HCT116 (cell line): ENCODE measurements at regions not wholly inside any gene's neighbourhood (a gene's known extent, or its start where the extent isn't known, plus 50 kb on each side); places are given as distances from the start of the nearest gene placed in this dataset.

Source experiments
- ATAC-seq: fragments of 200-7000 bp; cut with Tn5 transposase; 2 replicates; pipeline ENCODE4 v1.9.1; 2020; ENCODE audit warnings: mild to moderate bottlenecking, moderate library complexity
- BruUV-seq: library from RNA; stranded (reverse); fragments of 400-500 nt; replicated peaks from 2 replicates; lab custom pipeline; 2021; lab: Mats Ljungman, UMichigan
- CTCF ChIA-PET: fragments of 300-600 bp; sonication (Branson Sonifier 250); formaldehyde crosslinking; loops from one replicate; lab custom pipeline; 2021; ENCODE audit warnings: antibody characterized with exemption; lab: Charles Lee
- POLR2A ChIA-PET: fragments of 300-600, 350-600 bp; sonication (Branson Sonifier 250); formaldehyde crosslinking; loops from one replicate; lab custom pipeline; 2021; ENCODE audit warnings: antibody characterized with exemption; lab: Charles Lee
- RAD21 ChIA-PET, 2 experiments: fragments of 300-600 bp; sonication (Branson Sonifier 250); formaldehyde crosslinking; loops; one replicate each; lab custom pipeline; 2023; ENCODE audit warnings: low total read pairs in 2 of 2; ENCODE audit not compliant: uncharacterized antibody in 2 of 2, unreplicated experiment in 2 of 2, low non-redundant PET in 1 of 2; lab: Charles Lee
- DNase-seq: peaks from one replicate; pipeline ENCODE4 v3.0.0-alpha.2; 2010; ENCODE audit warnings: low read depth, low spot score
- H2AFZ ChIP-seq: fragments of 200-600 bp; shearing (Covaris generic), sonication (generic); 2 replicates; pipeline ENCODE4 v1.6.1; 2017; ENCODE audit warnings: low read depth, mixed run types, mixed read lengths, antibody characterized with exemption, low read length; ENCODE audit not compliant: poor library complexity, severe bottlenecking
- H3K27ac ChIP-seq: 2 replicates; pipeline ENCODE4 v1.5.1; 2012; ENCODE audit warnings: low read depth, low read length
- H3K27me3 ChIP-seq: fragments of 200-600 bp; sonication (generic); 2 replicates; pipeline ENCODE4 v1.6.1; 2016; ENCODE audit warnings: mixed run types, low read length, mixed read lengths; ENCODE audit not compliant: insufficient read depth
- H3K36me3 ChIP-seq, 2 experiments: fragments of 200-500 bp in 1 of 2; fragments of 200-600 bp in 1 of 2; sonication (Bioruptor generic) in 1 of 2; sonication (generic) in 1 of 2; 2 replicates each; pipeline versions ENCODE4 v1.5.1 to v1.6.1; 2014 to 2016; ENCODE audit warnings: low read length in 2 of 2, inconsistent platforms in 1 of 2, mixed read lengths in 1 of 2, mixed run types in 1 of 2; ENCODE audit not compliant: insufficient read depth in 2 of 2, control insufficient read depth in 1 of 2
- H3K4me1 ChIP-seq, 2 experiments: fragments of 200-600 bp in 1 of 2; sonication (generic) in 1 of 2; 2 replicates each; pipeline versions ENCODE4 v1.5.1 to v1.6.1; 2012 to 2017; ENCODE audit warnings: low read length in 2 of 2, inconsistent platforms in 1 of 2, mild to moderate bottlenecking in 1 of 2, mixed read lengths in 1 of 2, mixed run types in 1 of 2, moderate library complexity in 1 of 2; ENCODE audit not compliant: insufficient read depth in 2 of 2, control insufficient read depth in 1 of 2
- H3K4me2 ChIP-seq: fragments of 200-600 bp; sonication (generic); 2 replicates; pipeline ENCODE4 v1.6.1; 2017; ENCODE audit warnings: mixed run types, low read length, mixed read lengths
- H3K4me3 ChIP-seq, 2 experiments: fragments of 200-600 bp in 1 of 2; sonication (generic) in 1 of 2; replicated peaks in 1 of 2; 2 replicates each; pipeline ENCODE4 v1.5.1; 2011 to 2016; ENCODE audit warnings: low read length in 2 of 2, control low read depth in 1 of 2, low read depth in 1 of 2, mild to moderate bottlenecking in 1 of 2, mixed read lengths in 1 of 2, mixed run types in 1 of 2
- H3K79me2 ChIP-seq: fragments of 200-600 bp; sonication (generic); 2 replicates; pipeline ENCODE4 v1.6.1; 2017; ENCODE audit warnings: mild to moderate bottlenecking, mixed run types, low read length, moderate library complexity, mixed read lengths; ENCODE audit not compliant: insufficient read depth
- H3K9ac ChIP-seq: fragments of 200-600 bp; sonication (generic); 2 replicates; pipeline ENCODE4 v1.6.1; 2016; ENCODE audit warnings: low read length, mixed read lengths
- H3K9me2 ChIP-seq: fragments of 200-600 bp; sonication (generic), shearing (Covaris generic); 2 replicates; pipeline ENCODE4 v1.6.1; 2017; ENCODE audit warnings: mixed run types, mild to moderate bottlenecking, moderate library complexity; ENCODE audit not compliant: insufficient read depth
- H3K9me3 ChIP-seq, 2 experiments: fragments of 200-500 bp in 1 of 2; fragments of 200-600 bp in 1 of 2; sonication (Bioruptor generic) in 1 of 2; sonication (generic) in 1 of 2; 2 replicates each; pipeline ENCODE4 v1.6.1; 2014 to 2017; ENCODE audit warnings: low read length in 2 of 2, mixed read lengths in 2 of 2, inconsistent platforms in 1 of 2, low read depth in 1 of 2, mild to moderate bottlenecking in 1 of 2, mixed run types in 1 of 2, moderate library complexity in 1 of 2; ENCODE audit not compliant: control insufficient read depth in 1 of 2, insufficient read depth in 1 of 2
- H4K20me1 ChIP-seq: fragments of 200-600 bp; sonication (generic), shearing (Covaris generic); 2 replicates; pipeline ENCODE4 v1.6.1; 2017; ENCODE audit warnings: mixed run types, mild to moderate bottlenecking, moderate library complexity; ENCODE audit not compliant: insufficient read depth
- CTCF ChIP-seq, 3 experiments: fragments of 200-600 bp in 1 of 3; sonication (generic) in 1 of 3; IDR thresholded peaks in 2 of 3; conservative IDR thresholded peaks in 1 of 3; 2 replicates each; pipeline ENCODE4 v1.5.1; 2012 to 2017; ENCODE audit warnings: low read depth in 2 of 3, low read length in 2 of 3, antibody characterized with exemption in 1 of 3, borderline replicate concordance in 1 of 3, control low read depth in 1 of 3, mild to moderate bottlenecking in 1 of 3, mixed read lengths in 1 of 3, mixed run types in 1 of 3, moderate library complexity in 1 of 3; ENCODE audit not compliant: insufficient read depth in 1 of 3
- EGR1 ChIP-seq: IDR thresholded peaks from 2 replicates; pipeline ENCODE4 v1.6.1; 2012; ENCODE audit warnings: low read depth
- ELF1 ChIP-seq: IDR thresholded peaks from 2 replicates; pipeline ENCODE4 v1.6.1; 2012; ENCODE audit warnings: low read depth, borderline replicate concordance
- FOSL1 ChIP-seq: IDR thresholded peaks from 2 replicates; pipeline ENCODE4 v1.6.1; 2012; ENCODE audit warnings: low read depth
- JUND ChIP-seq: IDR thresholded peaks from 2 replicates; pipeline ENCODE4 v1.6.1; 2012
- POLR2AphosphoS5 ChIP-seq: IDR thresholded peaks from 2 replicates; pipeline ENCODE4 v1.6.1; 2011; ENCODE audit warnings: mild to moderate bottlenecking, low read depth, low read length, moderate library complexity
- SRF ChIP-seq: IDR thresholded peaks from 2 replicates; pipeline ENCODE4 v1.6.1; 2012; ENCODE audit warnings: low read depth
- TCF7L2 ChIP-seq: IDR thresholded peaks from 2 replicates; pipeline ENCODE4 v1.7.0; 2011; ENCODE audit warnings: borderline replicate concordance, inconsistent platforms; ENCODE audit not compliant: insufficient read depth, insufficient read length; ENCODE audit errors: extremely low read depth
- YY1 ChIP-seq: IDR thresholded peaks from 2 replicates; pipeline ENCODE4 v1.6.1; 2011; ENCODE audit warnings: low read length, low read depth, moderate library complexity, mild to moderate bottlenecking; ENCODE audit not compliant: insufficient replicate concordance; ENCODE audit errors: extremely low read depth
- ZBTB33 ChIP-seq: IDR thresholded peaks from 2 replicates; pipeline ENCODE4 v1.6.1; 2011; ENCODE audit warnings: mild to moderate bottlenecking, low read length, moderate library complexity; ENCODE audit not compliant: insufficient replicate concordance; ENCODE audit errors: extremely low read depth
- ZFX ChIP-seq: fragments of 450-650 bp; IDR thresholded peaks from 2 replicates; pipeline ENCODE4 v1.6.1; 2017
- ZNF274 ChIP-seq: fragments of 200-500 bp; sonication (Bioruptor generic); IDR thresholded peaks from 2 replicates; pipeline ENCODE4 v1.6.1; 2014; ENCODE audit warnings: mild to moderate bottlenecking, low read depth, low read length, inconsistent platforms
- intact Hi-C: fragments of 100-400 bp; cut with micrococcal nuclease; formaldehyde crosslinking; loops from 2 replicates; pipeline ENCODE4 v1.10.0; 2022
- TF ChIP-seq, protein P1 (sequence below): IDR thresholded peaks from 2 replicates; pipeline ENCODE4 v1.6.1; 2012

GRCh38 chr18:78627551-78628346, 351.9 kb upstream of the SALL3 start:
- ChIA-PET POLR2A (no interaction called here), RAD21 (no interaction called here), CTCF (no interaction called here)
- DNase-seq (no peak), ATAC-seq (no peak)
- H3K9me3 ChIP-seq: no peaks in the 10 kb centered on the region; a peak in 2 of 4 replicates
- no peak overlapping the region for H2AFZ ChIP-seq
- BruUV-seq: no TSS peak
- no peak overlapping the region for H3K4me2 ChIP-seq
- no peaks in the 10 kb centered on the region for H3K9me2 ChIP-seq
- H4K20me1 ChIP-seq: no peaks in the 10 kb centered on the region
- no peak for TF ChIP-seq FOSL1
- TF ChIP-seq YY1: no peak
- no peak for TF ChIP-seq JUND
- no peak for TF ChIP-seq ELF1
- TF ChIP-seq, protein P1, sequence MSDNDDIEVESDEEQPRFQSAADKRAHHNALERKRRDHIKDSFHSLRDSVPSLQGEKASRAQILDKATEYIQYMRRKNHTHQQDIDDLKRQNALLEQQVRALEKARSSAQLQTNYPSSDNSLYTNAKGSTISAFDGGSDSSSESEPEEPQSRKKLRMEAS: no peak
- TF ChIP-seq ZNF274: no peak
- TF ChIP-seq EGR1: no peak
- no peak for TF ChIP-seq TCF7L2
- no peak for TF ChIP-seq CTCF (IDR thresholded peaks at IDR 0.05 in 2 of 3, conservative IDR thresholded peaks at IDR 0.05 in 1 of 3; ENCODE audit: borderline replicate concordance in 1 of 3, insufficient read depth in 1 of 3, low read depth in 2 of 3, low read length in 2 of 3)
- TF ChIP-seq ZBTB33: no peak
- TF ChIP-seq ZFX: no peak
- TF ChIP-seq POLR2AphosphoS5: no peak
- TF ChIP-seq SRF: no peak
- no peaks in the 10 kb centered on the region for H3K79me2 ChIP-seq
- no peaks in the 10 kb centered on the region for H3K4me1 ChIP-seq
- H3K27ac ChIP-seq: no peak overlapping the region
- no peak overlapping the region for H3K9ac ChIP-seq
- no peak overlapping the region for H3K4me3 ChIP-seq
- intact Hi-C loops: no loop called here
- H3K36me3 ChIP-seq: no peaks in the 10 kb centered on the region
- H3K27me3 ChIP-seq: no peaks in the 10 kb centered on the region
